HuH-7 (cell line): ENCODE measurements at regions not wholly inside any gene's neighbourhood (a gene's known extent, or its start where the extent isn't known, plus 50 kb on each side); places are given as distances from the start of the nearest gene placed in this dataset.
"Not testable (repeated sequence)": the region's sequence is repeated elsewhere in the genome, so short reads cannot be mapped to it uniquely, and the experiment has no call there.

Source experiments
- DNase-seq: peaks from one replicate; pipeline ENCODE4 v3.0.0; 2011; ENCODE audit warnings: low spot score

GRCh38 chr7:69193061-69193460 is 405.2 kb upstream of the AUTS2 start:
- DNase-seq, result no peak

- DNase-seq, result no peak
Measured at GRCh38 chr7:69196593-69196992, 401.7 kb upstream of the AUTS2 start.

- no peak for DNase-seq
Measured at GRCh38 chr7:69198250-69198649, 400.0 kb upstream of the AUTS2 start.

GRCh38 chr7:69199041-69199440 is 399.2 kb upstream of the AUTS2 start:
- no peak for DNase-seq

- DNase-seq, result no peak
Measured at GRCh38 chr7:69199661-69200060, 398.6 kb upstream of the AUTS2 start.

- no peak for DNase-seq
Measured at GRCh38 chr7:69203871-69204270, 394.4 kb upstream of the AUTS2 start.

- DNase-seq, result no peak
Measured at GRCh38 chr7:69204943-69205342, 393.3 kb upstream of the AUTS2 start.

GRCh38 chr7:69205581-69205980 is 392.7 kb upstream of the AUTS2 start:
- DNase-seq, result no peak

- DNase-seq, result no peak
Measured at GRCh38 chr7:69208276-69208675, 390.0 kb upstream of the AUTS2 start.

GRCh38 chr7:69208848-69209247 is 389.4 kb upstream of the AUTS2 start:
- DNase-seq, result no peak

GRCh38 chr7:69211336-69211735 is 386.9 kb upstream of the AUTS2 start:
- no peak for DNase-seq

- no peak for DNase-seq
Measured at GRCh38 chr7:69211739-69212138, 386.5 kb upstream of the AUTS2 start.

- DNase-seq, result no peak
Measured at GRCh38 chr7:69213878-69214277, 384.4 kb upstream of the AUTS2 start.

GRCh38 chr7:69215516-69215915 is 382.8 kb upstream of the AUTS2 start:
- DNase-seq, result not testable (repeated sequence)

- no peak for DNase-seq
Measured at GRCh38 chr7:69217516-69218350, 380.5 kb upstream of the AUTS2 start.

- DNase-seq, result no peak
Measured at GRCh38 chr7:69218576-69218975, 379.7 kb upstream of the AUTS2 start.

GRCh38 chr7:69219381-69219780 is 378.9 kb upstream of the AUTS2 start:
- no peak for DNase-seq

- no peak for DNase-seq
Measured at GRCh38 chr7:69225259-69225943, 372.9 kb upstream of the AUTS2 start.

- DNase-seq, result no peak
Measured at GRCh38 chr7:69228212-69228811, 370.0 kb upstream of the AUTS2 start.

- no peak for DNase-seq
Measured at GRCh38 chr7:69232445-69233376, 365.6 kb upstream of the AUTS2 start.

GRCh38 chr7:69237541-69237940 is 360.7 kb upstream of the AUTS2 start:
- no peak for DNase-seq

GRCh38 chr7:69243016-69243415 is 355.3 kb upstream of the AUTS2 start:
- DNase-seq, result no peak
